ENCODE measurements at regions not wholly inside any gene's neighbourhood (a gene's known extent, or its start where the extent isn't known, plus 50 kb on each side); places are given as distances from the start of the nearest gene placed in this dataset.

GRCh38 chr6:150705392-150705791 lies 105.7 kb downstream of the PLEKHG1 start:
- no peak for TF ChIP-seq CTCF (conservative IDR thresholded peaks at IDR 0.05 in 1 of 2, IDR thresholded peaks at IDR 0.05 in 1 of 2; ENCODE audit: extremely low read depth in 1 of 2, insufficient read depth in 1 of 2, low read depth in 1 of 2, low read length in 2 of 2)
- TF ChIP-seq EZH2 (IDR thresholded peaks at IDR 0.05; ENCODE audit: borderline replicate concordance, low read length) = no peak

Data from mammary epithelial cell (primary cell).